Activated CD4-positive, alpha-beta T cell treated with anti-CD3 and anti-CD28 coated beads, Interleukin-10, Interleukin-2, amounts not matched to agents 100 ng/mL and 50 ng/mL, durations not matched to agents 16 hours and 8 hours (primary cell): ENCODE measurements at regions not wholly inside any gene's neighbourhood (a gene's known extent, or its start where the extent isn't known, plus 50 kb on each side); places are given as distances from the start of the nearest gene placed in this dataset.
A peak's percentile ranks its signal among the peaks of the same experiment; 100 is the strongest.
"Not testable (repeated sequence)": the region's sequence is repeated elsewhere in the genome, so short reads cannot be mapped to it uniquely, and the experiment has no call there.

Experiments used
- DNase-seq: peaks from one replicate; pipeline ENCODE4 v3.0.0-alpha.2; 2020

GRCh38 chr4:84276752-84277151, 222.3 kb downstream of the NKX6-1 start:
- DNase-seq, result no peak

GRCh38 chr4:84269536-84270044, 229.5 kb downstream of the NKX6-1 start:
- DNase-seq, result no peak

- DNase-seq, result no peak
Observed at GRCh38 chr4:84264652-84265051, 234.4 kb downstream of the NKX6-1 start.

- no peak for DNase-seq
Observed at GRCh38 chr4:84263415-84263814, 235.7 kb downstream of the NKX6-1 start.

- no peak for DNase-seq
Observed at GRCh38 chr4:84260495-84260894, 238.6 kb downstream of the NKX6-1 start.

- peak; percentile 17 for DNase-seq
Observed at GRCh38 chr4:84258905-84259830, 239.9 kb downstream of the NKX6-1 start.

- no peak for DNase-seq
Observed at GRCh38 chr4:84254537-84254936, 244.6 kb downstream of the NKX6-1 start.

GRCh38 chr4:84249521-84249920, 249.6 kb downstream of the NKX6-1 start:
- no peak for DNase-seq

- DNase-seq, result not testable (repeated sequence)
Observed at GRCh38 chr4:84245042-84245441, 254.1 kb downstream of the NKX6-1 start.

- DNase-seq, result not testable (repeated sequence)
Observed at GRCh38 chr4:84244346-84244801, 254.7 kb downstream of the NKX6-1 start.

- no peak for DNase-seq
Observed at GRCh38 chr4:84243685-84244084, 255.4 kb downstream of the NKX6-1 start.

- no peak for DNase-seq
Observed at GRCh38 chr4:84239278-84239845, 259.7 kb downstream of the NKX6-1 start.

- no peak for DNase-seq
Observed at GRCh38 chr4:84238247-84239090, 260.6 kb downstream of the NKX6-1 start.

GRCh38 chr4:84237008-84237407, 262.1 kb downstream of the NKX6-1 start:
- no peak for DNase-seq

- no peak for DNase-seq
Observed at GRCh38 chr4:84235126-84235944, 263.8 kb downstream of the NKX6-1 start.

- no peak for DNase-seq
Observed at GRCh38 chr4:84232309-84233095, 266.6 kb downstream of the NKX6-1 start.

- no peak for DNase-seq
Observed at GRCh38 chr4:84231539-84232055, 267.5 kb downstream of the NKX6-1 start.

- DNase-seq, result no peak
Observed at GRCh38 chr4:84224522-84224921, 274.6 kb downstream of the NKX6-1 start.

- no peak for DNase-seq
Observed at GRCh38 chr4:84221704-84222103, 277.4 kb downstream of the NKX6-1 start.

GRCh38 chr4:84220990-84221389, 278.1 kb downstream of the NKX6-1 start:
- DNase-seq, result no peak

- DNase-seq, result no peak
Observed at GRCh38 chr4:84219656-84220055, 279.4 kb downstream of the NKX6-1 start.
